ENCODE measurements at regions not wholly inside any gene's neighbourhood (a gene's known extent, or its start where the extent isn't known, plus 50 kb on each side); places are given as distances from the start of the nearest gene placed in this dataset.

DNA sequence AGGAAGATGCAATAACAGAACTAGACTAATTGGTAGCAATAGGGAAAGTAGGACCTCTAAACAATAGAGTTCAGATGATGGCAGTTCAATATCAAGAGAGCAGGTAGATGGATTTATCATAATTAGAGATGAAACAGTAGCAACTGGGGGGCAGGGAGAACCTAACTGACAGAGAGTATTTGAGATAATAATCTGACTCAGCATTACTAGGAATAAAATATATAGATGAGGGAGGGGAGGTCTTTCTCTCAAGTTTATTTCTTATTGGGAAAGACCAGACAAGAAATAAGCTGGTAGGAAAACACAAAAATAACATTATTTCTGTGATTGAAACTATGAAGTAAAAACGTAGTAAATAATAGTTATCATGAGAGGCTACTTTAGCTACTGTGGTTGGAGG, 1656.7 kb upstream of the B3GALT2 start:
- TF ChIP-seq POLR2A (IDR thresholded peaks at IDR 0.05; ENCODE audit: low read depth, low read length) (no peak), MAX (IDR thresholded peaks at IDR 0.05; ENCODE audit: insufficient read depth, insufficient read length) (no peak), MYC (IDR thresholded peaks at IDR 0.05; ENCODE audit: low read depth, low read length) (no peak), EZH2 (IDR thresholded peaks at IDR 0.05; ENCODE audit: borderline replicate concordance, low read depth, low read length, severe bottlenecking) (no peak)
- TF ChIP-seq, protein P1, sequence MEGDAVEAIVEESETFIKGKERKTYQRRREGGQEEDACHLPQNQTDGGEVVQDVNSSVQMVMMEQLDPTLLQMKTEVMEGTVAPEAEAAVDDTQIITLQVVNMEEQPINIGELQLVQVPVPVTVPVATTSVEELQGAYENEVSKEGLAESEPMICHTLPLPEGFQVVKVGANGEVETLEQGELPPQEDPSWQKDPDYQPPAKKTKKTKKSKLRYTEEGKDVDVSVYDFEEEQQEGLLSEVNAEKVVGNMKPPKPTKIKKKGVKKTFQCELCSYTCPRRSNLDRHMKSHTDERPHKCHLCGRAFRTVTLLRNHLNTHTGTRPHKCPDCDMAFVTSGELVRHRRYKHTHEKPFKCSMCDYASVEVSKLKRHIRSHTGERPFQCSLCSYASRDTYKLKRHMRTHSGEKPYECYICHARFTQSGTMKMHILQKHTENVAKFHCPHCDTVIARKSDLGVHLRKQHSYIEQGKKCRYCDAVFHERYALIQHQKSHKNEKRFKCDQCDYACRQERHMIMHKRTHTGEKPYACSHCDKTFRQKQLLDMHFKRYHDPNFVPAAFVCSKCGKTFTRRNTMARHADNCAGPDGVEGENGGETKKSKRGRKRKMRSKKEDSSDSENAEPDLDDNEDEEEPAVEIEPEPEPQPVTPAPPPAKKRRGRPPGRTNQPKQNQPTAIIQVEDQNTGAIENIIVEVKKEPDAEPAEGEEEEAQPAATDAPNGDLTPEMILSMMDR (IDR thresholded peaks at IDR 0.05; ENCODE audit: extremely low read depth in 1 of 2, insufficient read depth in 1 of 2, low read depth in 1 of 2, low read length in 2 of 2), result no peak
